Lower leg skin (tissue), 4 donors: ENCODE measurements at regions not wholly inside any gene's neighbourhood (a gene's known extent, or its start where the extent isn't known, plus 50 kb on each side); places are given as distances from the start of the nearest gene placed in this dataset.

Source experiments
- DNase-seq, 2 donors: peaks; one replicate each; pipeline ENCODE4 v3.0.0-alpha.2; 2019; ENCODE audit warnings: low spot score in 2 of 2
- H3K4me3 ChIP-seq: fragments of 200-600 bp; sonication (generic); 2 replicates; pipeline ENCODE4 v1.5.1; 2017; ENCODE audit warnings: mild to moderate bottlenecking, low read depth; ENCODE audit not compliant: poor library complexity, severe bottlenecking
- CTCF ChIP-seq, 3 donors: fragments of 450-650 bp; IDR thresholded peaks; one replicate each; pipeline ENCODE4 v1.5.1; 2016; ENCODE audit warnings: antibody characterized with exemption in 3 of 3, mild to moderate bottlenecking in 3 of 3, moderate library complexity in 2 of 3
- POLR2A ChIP-seq, 2 donors: fragments of 450-650 bp; IDR thresholded peaks; one replicate each; pipeline ENCODE4 v1.6.1; 2016 to 2017; ENCODE audit warnings: antibody characterized with exemption in 2 of 2, mild to moderate bottlenecking in 1 of 2, moderate library complexity in 1 of 2
- WGBS, 2 donors: methylation state at CpG; one replicate each; pipeline ENCODE4 v1.1.5; 2018; 5-methylcytosine and 5-hydroxymethylcytosine counted together
- intact Hi-C: fragments of 100-400 bp; cut with DNase I; formaldehyde crosslinking; loops from one replicate; pipeline ENCODE4 v1.15.0; 2023; ENCODE audit warnings: low total_unique reads

- H3K4me3 ChIP-seq = no peak overlapping the region
- intact Hi-C loops = no loop called here
- DNase-seq = no peak
- 29 to 38% methylated on average over 6 of the region's 6 CpGs for WGBS, 2 donors
- no peak for TF ChIP-seq POLR2A (IDR thresholded peaks at IDR 0.05)
These were observed 594.9 kb downstream of the INHBA start for GRCh38 chr7:41107938-41108448.

- TF ChIP-seq POLR2A (IDR thresholded peaks at IDR 0.05) = no peak
- TF ChIP-seq CTCF (IDR thresholded peaks at IDR 0.05) = no peak
- DNase-seq = peak in 1 of 2 donors; percentile 40
- WGBS, 2 donors = 40 to 53% methylated on average over 8 of the region's 8 CpGs
- H3K4me3 ChIP-seq = no peak overlapping the region
- intact Hi-C loops = no loop called here
These were observed 595.5 kb downstream of the INHBA start for GRCh38 chr7:41107330-41107937.

GRCh38 chr7:41104631-41105030, 598.3 kb downstream of the INHBA start:
- TF ChIP-seq CTCF (IDR thresholded peaks at IDR 0.05) (no peak), POLR2A (IDR thresholded peaks at IDR 0.05) (no peak)
- no peak for DNase-seq
- 70 to 80% methylated on average over 1 of the region's 1 CpG for WGBS, 2 donors
- H3K4me3 ChIP-seq = no peak overlapping the region
- intact Hi-C loops = no loop called here

- no peak overlapping the region for H3K4me3 ChIP-seq
- DNase-seq = no peak
- TF ChIP-seq POLR2A (IDR thresholded peaks at IDR 0.05) (no peak), CTCF (IDR thresholded peaks at IDR 0.05) (no peak)
- intact Hi-C loops = no loop called here
These were observed 599.6 kb downstream of the INHBA start for GRCh38 chr7:41103331-41103730.

- TF ChIP-seq CTCF (IDR thresholded peaks at IDR 0.05) (no peak), POLR2A (IDR thresholded peaks at IDR 0.05) (no peak)
- WGBS, 2 donors = 88 to 92% methylated on average over 5 of the region's 5 CpGs
- no peak for DNase-seq
- no peak overlapping the region for H3K4me3 ChIP-seq
- intact Hi-C loops = no loop called here
These were observed 604.0 kb downstream of the INHBA start for GRCh38 chr7:41098846-41099245.

GRCh38 chr7:41098402-41098801, 604.5 kb downstream of the INHBA start:
- 67 to 69% methylated on average over 4 of the region's 4 CpGs for WGBS, 2 donors
- no peak for DNase-seq
- TF ChIP-seq CTCF (IDR thresholded peaks at IDR 0.05) = no peak
- TF ChIP-seq POLR2A (IDR thresholded peaks at IDR 0.05) = no peak
- no peak overlapping the region for H3K4me3 ChIP-seq
- intact Hi-C loops = no loop called here
